ENCODE measurements at regions not wholly inside any gene's neighbourhood (a gene's known extent, or its start where the extent isn't known, plus 50 kb on each side); places are given as distances from the start of the nearest gene placed in this dataset.

DNA sequence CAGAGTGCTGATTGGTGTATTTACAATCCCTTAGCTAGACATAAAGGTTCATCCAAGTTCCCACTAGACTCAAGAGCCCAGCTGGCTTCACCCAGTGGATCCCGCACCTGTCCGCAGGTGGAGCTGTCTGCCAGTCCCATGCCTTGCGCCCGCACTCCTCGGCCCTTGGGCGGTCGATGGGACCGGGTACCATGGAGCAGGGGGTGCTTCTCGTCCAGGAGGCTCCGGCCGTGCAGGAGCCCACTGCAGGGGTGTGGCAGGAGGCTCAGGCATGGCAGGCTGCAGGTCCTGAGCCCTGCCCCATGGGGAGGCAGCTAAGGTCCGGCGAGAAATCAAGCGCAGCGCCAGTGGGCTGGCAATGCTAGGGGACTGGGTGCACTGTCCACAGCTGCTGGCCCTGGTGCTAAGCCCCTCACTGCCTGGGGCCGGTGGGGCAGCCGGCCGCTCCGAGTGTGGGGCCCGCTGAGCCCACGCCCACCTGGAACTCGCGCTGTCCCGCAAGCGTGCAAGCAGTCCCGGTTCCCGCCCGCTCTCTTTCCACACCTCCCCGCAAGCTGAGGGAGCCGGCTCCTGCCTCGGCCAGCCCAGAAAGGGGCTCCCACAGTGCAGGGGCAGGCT, 1206.3 kb downstream of the OTOL1 start:
- Histone ChIP-seq H3K27me3 (replicated peaks in 1 of 2; ENCODE audit: control insufficient read depth in 2 of 2, insufficient read depth in 2 of 2, low read length in 1 of 2) (no peaks in the 10 kb centered on the region), H3K4me1 (ENCODE audit: control insufficient read depth, insufficient read depth, low read length) (no peaks in the 10 kb centered on the region), H3K36me3 (ENCODE audit: control insufficient read depth in 2 of 2, insufficient read depth in 2 of 2, low read length in 1 of 2) (no peaks in the 10 kb centered on the region), H3K79me2 (ENCODE audit: control insufficient read depth, insufficient read depth, low read length) (no peaks in the 10 kb centered on the region), H3K27ac (ENCODE audit: control insufficient read depth, insufficient read depth) (no peak overlapping the region), H3K4me2 (ENCODE audit: control insufficient read depth, insufficient read depth) (no peak overlapping the region), H4K20me1 (ENCODE audit: control insufficient read depth, insufficient read depth) (no peaks in the 10 kb centered on the region), H3K4me3 (no peak overlapping the region), H3K9ac (ENCODE audit: control insufficient read depth, insufficient read depth, low read length) (no peak overlapping the region), H2AFZ (ENCODE audit: control insufficient read depth, low read depth, low read length) (no peak overlapping the region), H3K9me3 (replicated peaks; ENCODE audit: control insufficient read depth, insufficient read depth, low read length) (no peaks in the 10 kb centered on the region)
- no peak for TF ChIP-seq BRCA1 (IDR thresholded peaks at IDR 0.05; ENCODE audit: low read depth, low read length)
- intact Hi-C loops (cut with micrococcal nuclease; ENCODE audit: unreplicated experiment), result no loop called here
- ChIA-PET RAD21 (ENCODE audit: unreplicated experiment) (no interaction called here), POLR2A (interaction anchor here (0.6 kb wide), 1 partner anchor 648 kb away, joined by 4 read pairs; no protein-coding TSS in a partner anchor), SMC1A (ENCODE audit: uncharacterized antibody, unreplicated experiment) (no interaction called here), CTCF (no interaction called here)
- WGBS (ENCODE audit: insufficient coverage, insufficient replicate concordance, low lambda C conversion rate, missing lambda C conversion rate), result 67% methylated on average over 29 of the region's 31 CpGs
- in situ Hi-C loops (cut with MboI), result no loop called here
- no peak for FAIRE-seq
- no peak for ATAC-seq
- BruUV-seq (replicated peaks), result no TSS peak
- no peak for DNase-seq (ENCODE audit: low read depth, low spot score)

DNA sequence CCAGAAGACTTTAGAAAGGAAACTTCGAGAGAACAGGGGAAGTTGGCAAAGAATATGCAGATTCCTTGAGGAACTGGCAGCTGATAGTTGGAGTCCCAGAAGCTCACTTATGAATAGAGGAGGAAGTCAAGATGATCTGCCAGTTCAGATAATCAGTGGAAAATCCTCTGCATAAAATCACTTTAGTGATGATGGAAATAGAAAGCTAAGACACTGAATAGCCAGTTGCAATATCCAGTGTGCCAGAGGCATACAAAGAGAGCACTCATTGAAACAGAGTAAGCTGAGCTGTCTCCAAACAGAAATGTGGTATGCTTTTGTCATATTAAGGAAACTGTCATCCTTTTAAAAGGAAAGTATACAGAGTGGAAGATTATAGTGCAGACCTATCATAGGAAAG, 1207.6 kb downstream of the OTOL1 start:
- intact Hi-C loops (cut with micrococcal nuclease; ENCODE audit: unreplicated experiment) (no loop called here), in situ Hi-C loops (cut with MboI) (no loop called here)
- no TSS peak for BruUV-seq (replicated peaks)
- CTCF ChIA-PET, result no interaction called here
- no peaks in the 10 kb centered on the region for H3K4me1 ChIP-seq (ENCODE audit: control insufficient read depth, insufficient read depth, low read length)
- no peaks in the 10 kb centered on the region for H3K79me2 ChIP-seq (ENCODE audit: control insufficient read depth, insufficient read depth, low read length)
- no peak overlapping the region for H2AFZ ChIP-seq (ENCODE audit: control insufficient read depth, low read depth, low read length)
- WGBS (ENCODE audit: insufficient coverage, insufficient replicate concordance, low lambda C conversion rate, missing lambda C conversion rate), result 0% methylated on average over 1 of the region's 1 CpG
- POLR2A ChIA-PET, result no interaction called here
- H3K4me3 ChIP-seq, result no peak overlapping the region
- no peak for DNase-seq (ENCODE audit: low read depth, low spot score)
- no peaks in the 10 kb centered on the region for H3K36me3 ChIP-seq (ENCODE audit: control insufficient read depth in 2 of 2, insufficient read depth in 2 of 2, low read length in 1 of 2)
- SMC1A ChIA-PET (ENCODE audit: uncharacterized antibody, unreplicated experiment), result no interaction called here
- H3K27ac ChIP-seq (ENCODE audit: control insufficient read depth, insufficient read depth), result no peak overlapping the region
- FAIRE-seq, result no peak
- H3K9me3 ChIP-seq (replicated peaks; ENCODE audit: control insufficient read depth, insufficient read depth, low read length), result no peaks in the 10 kb centered on the region
- no peak overlapping the region for H3K4me2 ChIP-seq (ENCODE audit: control insufficient read depth, insufficient read depth)
- H4K20me1 ChIP-seq (ENCODE audit: control insufficient read depth, insufficient read depth), result no peaks in the 10 kb centered on the region
- no peak for ATAC-seq
- no peaks in the 10 kb centered on the region for H3K27me3 ChIP-seq (replicated peaks in 1 of 2; ENCODE audit: control insufficient read depth in 2 of 2, insufficient read depth in 2 of 2, low read length in 1 of 2)
- H3K9ac ChIP-seq (ENCODE audit: control insufficient read depth, insufficient read depth, low read length), result no peak overlapping the region
- RAD21 ChIA-PET (ENCODE audit: unreplicated experiment), result no interaction called here
- TF ChIP-seq PAX8 (IDR thresholded peaks at IDR 0.05) (no peak), FOS (IDR thresholded peaks at IDR 0.05; ENCODE audit: borderline replicate concordance, extremely low read depth, insufficient read length) (no peak), ZNF274 (IDR thresholded peaks at IDR 0.05; ENCODE audit: insufficient read depth, insufficient read length) (no peak), SMAD1 (IDR thresholded peaks at IDR 0.05; ENCODE audit: low read depth, partially characterized antibody) (no peak)
- TF ChIP-seq, protein P1, sequence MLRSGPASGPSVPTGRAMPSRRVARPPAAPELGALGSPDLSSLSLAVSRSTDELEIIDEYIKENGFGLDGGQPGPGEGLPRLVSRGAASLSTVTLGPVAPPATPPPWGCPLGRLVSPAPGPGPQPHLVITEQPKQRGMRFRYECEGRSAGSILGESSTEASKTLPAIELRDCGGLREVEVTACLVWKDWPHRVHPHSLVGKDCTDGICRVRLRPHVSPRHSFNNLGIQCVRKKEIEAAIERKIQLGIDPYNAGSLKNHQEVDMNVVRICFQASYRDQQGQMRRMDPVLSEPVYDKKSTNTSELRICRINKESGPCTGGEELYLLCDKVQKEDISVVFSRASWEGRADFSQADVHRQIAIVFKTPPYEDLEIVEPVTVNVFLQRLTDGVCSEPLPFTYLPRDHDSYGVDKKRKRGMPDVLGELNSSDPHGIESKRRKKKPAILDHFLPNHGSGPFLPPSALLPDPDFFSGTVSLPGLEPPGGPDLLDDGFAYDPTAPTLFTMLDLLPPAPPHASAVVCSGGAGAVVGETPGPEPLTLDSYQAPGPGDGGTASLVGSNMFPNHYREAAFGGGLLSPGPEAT (IDR thresholded peaks at IDR 0.05; ENCODE audit: low read depth), result no peak
- TF ChIP-seq, protein P2, sequence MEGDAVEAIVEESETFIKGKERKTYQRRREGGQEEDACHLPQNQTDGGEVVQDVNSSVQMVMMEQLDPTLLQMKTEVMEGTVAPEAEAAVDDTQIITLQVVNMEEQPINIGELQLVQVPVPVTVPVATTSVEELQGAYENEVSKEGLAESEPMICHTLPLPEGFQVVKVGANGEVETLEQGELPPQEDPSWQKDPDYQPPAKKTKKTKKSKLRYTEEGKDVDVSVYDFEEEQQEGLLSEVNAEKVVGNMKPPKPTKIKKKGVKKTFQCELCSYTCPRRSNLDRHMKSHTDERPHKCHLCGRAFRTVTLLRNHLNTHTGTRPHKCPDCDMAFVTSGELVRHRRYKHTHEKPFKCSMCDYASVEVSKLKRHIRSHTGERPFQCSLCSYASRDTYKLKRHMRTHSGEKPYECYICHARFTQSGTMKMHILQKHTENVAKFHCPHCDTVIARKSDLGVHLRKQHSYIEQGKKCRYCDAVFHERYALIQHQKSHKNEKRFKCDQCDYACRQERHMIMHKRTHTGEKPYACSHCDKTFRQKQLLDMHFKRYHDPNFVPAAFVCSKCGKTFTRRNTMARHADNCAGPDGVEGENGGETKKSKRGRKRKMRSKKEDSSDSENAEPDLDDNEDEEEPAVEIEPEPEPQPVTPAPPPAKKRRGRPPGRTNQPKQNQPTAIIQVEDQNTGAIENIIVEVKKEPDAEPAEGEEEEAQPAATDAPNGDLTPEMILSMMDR (IDR thresholded peaks at IDR 0.05 in 2 of 3, conservative IDR thresholded peaks at IDR 0.05 in 1 of 3; ENCODE audit: control insufficient read depth in 2 of 3, extremely low read depth in 1 of 3, insufficient read depth in 1 of 3, low read depth in 3 of 3, low read length in 3 of 3), result no peak
- TF ChIP-seq, protein P3, sequence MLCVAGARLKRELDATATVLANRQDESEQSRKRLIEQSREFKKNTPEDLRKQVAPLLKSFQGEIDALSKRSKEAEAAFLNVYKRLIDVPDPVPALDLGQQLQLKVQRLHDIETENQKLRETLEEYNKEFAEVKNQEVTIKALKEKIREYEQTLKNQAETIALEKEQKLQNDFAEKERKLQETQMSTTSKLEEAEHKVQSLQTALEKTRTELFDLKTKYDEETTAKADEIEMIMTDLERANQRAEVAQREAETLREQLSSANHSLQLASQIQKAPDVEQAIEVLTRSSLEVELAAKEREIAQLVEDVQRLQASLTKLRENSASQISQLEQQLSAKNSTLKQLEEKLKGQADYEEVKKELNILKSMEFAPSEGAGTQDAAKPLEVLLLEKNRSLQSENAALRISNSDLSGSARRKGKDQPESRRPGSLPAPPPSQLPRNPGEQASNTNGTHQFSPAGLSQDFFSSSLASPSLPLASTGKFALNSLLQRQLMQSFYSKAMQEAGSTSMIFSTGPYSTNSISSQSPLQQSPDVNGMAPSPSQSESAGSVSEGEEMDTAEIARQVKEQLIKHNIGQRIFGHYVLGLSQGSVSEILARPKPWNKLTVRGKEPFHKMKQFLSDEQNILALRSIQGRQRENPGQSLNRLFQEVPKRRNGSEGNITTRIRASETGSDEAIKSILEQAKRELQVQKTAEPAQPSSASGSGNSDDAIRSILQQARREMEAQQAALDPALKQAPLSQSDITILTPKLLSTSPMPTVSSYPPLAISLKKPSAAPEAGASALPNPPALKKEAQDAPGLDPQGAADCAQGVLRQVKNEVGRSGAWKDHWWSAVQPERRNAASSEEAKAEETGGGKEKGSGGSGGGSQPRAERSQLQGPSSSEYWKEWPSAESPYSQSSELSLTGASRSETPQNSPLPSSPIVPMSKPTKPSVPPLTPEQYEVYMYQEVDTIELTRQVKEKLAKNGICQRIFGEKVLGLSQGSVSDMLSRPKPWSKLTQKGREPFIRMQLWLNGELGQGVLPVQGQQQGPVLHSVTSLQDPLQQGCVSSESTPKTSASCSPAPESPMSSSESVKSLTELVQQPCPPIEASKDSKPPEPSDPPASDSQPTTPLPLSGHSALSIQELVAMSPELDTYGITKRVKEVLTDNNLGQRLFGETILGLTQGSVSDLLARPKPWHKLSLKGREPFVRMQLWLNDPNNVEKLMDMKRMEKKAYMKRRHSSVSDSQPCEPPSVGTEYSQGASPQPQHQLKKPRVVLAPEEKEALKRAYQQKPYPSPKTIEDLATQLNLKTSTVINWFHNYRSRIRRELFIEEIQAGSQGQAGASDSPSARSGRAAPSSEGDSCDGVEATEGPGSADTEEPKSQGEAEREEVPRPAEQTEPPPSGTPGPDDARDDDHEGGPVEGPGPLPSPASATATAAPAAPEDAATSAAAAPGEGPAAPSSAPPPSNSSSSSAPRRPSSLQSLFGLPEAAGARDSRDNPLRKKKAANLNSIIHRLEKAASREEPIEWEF (IDR thresholded peaks at IDR 0.05; ENCODE audit: insufficient replicate concordance, low read depth, low read length), result no peak
